GM08714 (cell line): ENCODE measurements at regions not wholly inside any gene's neighbourhood (a gene's known extent, or its start where the extent isn't known, plus 50 kb on each side); places are given as distances from the start of the nearest gene placed in this dataset.

Experiments used
- H3K4me3 ChIP-seq: fragments of 200-500 bp; sonication (Bioruptor generic); 2 replicates; pipeline ENCODE4 v1.5.1; 2014; ENCODE audit warnings: mild to moderate bottlenecking, low read length, inconsistent platforms
- ZNF274 ChIP-seq: IDR thresholded peaks from 2 replicates; pipeline ENCODE4 v1.6.1; 2012; ENCODE audit warnings: mild to moderate bottlenecking, low read depth, low read length

- TF ChIP-seq ZNF274: no peak
- H3K4me3 ChIP-seq: no peak overlapping the region
Measured at GRCh38 chr5:61887271-61887670, 418.7 kb upstream of the KIF2A start.

GRCh38 chr5:61894046-61894445 lies 412.0 kb upstream of the KIF2A start:
- H3K4me3 ChIP-seq: no peak overlapping the region
- no peak for TF ChIP-seq ZNF274

- no peak overlapping the region for H3K4me3 ChIP-seq
- TF ChIP-seq ZNF274: no peak
Measured at GRCh38 chr5:61896811-61897210, 409.2 kb upstream of the KIF2A start.

- TF ChIP-seq ZNF274: no peak
Measured at GRCh38 chr5:61897251-61897650, 408.8 kb upstream of the KIF2A start.

GRCh38 chr5:61901997-61902396 lies 404.0 kb upstream of the KIF2A start:
- no peak overlapping the region for H3K4me3 ChIP-seq
- no peak for TF ChIP-seq ZNF274

More at GRCh38 chr5:61897251-61897650, 408.8 kb upstream of the KIF2A start:
- H3K4me3 ChIP-seq: no peak overlapping the region

- H3K4me3 ChIP-seq: no peak overlapping the region
- TF ChIP-seq ZNF274: no peak
Measured at GRCh38 chr5:61904730-61905129, 401.3 kb upstream of the KIF2A start.

GRCh38 chr5:61905613-61906012 lies 400.4 kb upstream of the KIF2A start:
- H3K4me3 ChIP-seq: no peak overlapping the region
- TF ChIP-seq ZNF274: no peak

- no peak for TF ChIP-seq ZNF274
- no peak overlapping the region for H3K4me3 ChIP-seq
Measured at GRCh38 chr5:61906820-61907219, 399.2 kb upstream of the KIF2A start.

GRCh38 chr5:61907995-61908394 lies 398.0 kb upstream of the KIF2A start:
- TF ChIP-seq ZNF274: no peak
- H3K4me3 ChIP-seq: no peak overlapping the region

GRCh38 chr5:61910771-61911170 lies 395.2 kb upstream of the KIF2A start:
- TF ChIP-seq ZNF274: no peak
- no peak overlapping the region for H3K4me3 ChIP-seq

- TF ChIP-seq ZNF274: no peak
Measured at GRCh38 chr5:61912559-61912958, 393.4 kb upstream of the KIF2A start.

GRCh38 chr5:61915646-61916045 lies 390.4 kb upstream of the KIF2A start:
- no peak for TF ChIP-seq ZNF274

More at GRCh38 chr5:61912559-61912958, 393.4 kb upstream of the KIF2A start:
- no peak overlapping the region for H3K4me3 ChIP-seq

GRCh38 chr5:61916621-61917620 lies 389.1 kb upstream of the KIF2A start:
- TF ChIP-seq ZNF274: no peak
- H3K4me3 ChIP-seq: no peak overlapping the region

More at GRCh38 chr5:61915646-61916045, 390.4 kb upstream of the KIF2A start:
- no peak overlapping the region for H3K4me3 ChIP-seq

GRCh38 chr5:61918611-61919010 lies 387.4 kb upstream of the KIF2A start:
- H3K4me3 ChIP-seq: no peak overlapping the region
- TF ChIP-seq ZNF274: no peak

- H3K4me3 ChIP-seq: no peak overlapping the region
- TF ChIP-seq ZNF274: no peak
Measured at GRCh38 chr5:61919920-61920319, 386.1 kb upstream of the KIF2A start.
